Fibroblast of pulmonary artery (primary cell): ENCODE measurements at regions not wholly inside any gene's neighbourhood (a gene's known extent, or its start where the extent isn't known, plus 50 kb on each side); places are given as distances from the start of the nearest gene placed in this dataset.

Source experiments
- DNase-seq: peaks from one replicate; pipeline ENCODE4 v3.0.0-alpha.2; 2010; ENCODE audit warnings: low read depth
- H3K4me3 ChIP-seq: replicated peaks from 2 replicates; pipeline ENCODE4 v1.5.1; 2011; ENCODE audit warnings: low read depth, mild to moderate bottlenecking, control low read depth, low read length, moderate library complexity
- CTCF ChIP-seq: IDR thresholded peaks from 2 replicates; pipeline ENCODE4 v1.5.1; 2011; ENCODE audit warnings: mild to moderate bottlenecking, control low read depth, low read length, inconsistent platforms; ENCODE audit errors: missing control alignments

- TF ChIP-seq CTCF, result no peak
- no peak for DNase-seq
- no peak overlapping the region for H3K4me3 ChIP-seq
These were observed 221.9 kb upstream of the C1orf174 start for GRCh38 chr1:4121834-4122512.

DNA sequence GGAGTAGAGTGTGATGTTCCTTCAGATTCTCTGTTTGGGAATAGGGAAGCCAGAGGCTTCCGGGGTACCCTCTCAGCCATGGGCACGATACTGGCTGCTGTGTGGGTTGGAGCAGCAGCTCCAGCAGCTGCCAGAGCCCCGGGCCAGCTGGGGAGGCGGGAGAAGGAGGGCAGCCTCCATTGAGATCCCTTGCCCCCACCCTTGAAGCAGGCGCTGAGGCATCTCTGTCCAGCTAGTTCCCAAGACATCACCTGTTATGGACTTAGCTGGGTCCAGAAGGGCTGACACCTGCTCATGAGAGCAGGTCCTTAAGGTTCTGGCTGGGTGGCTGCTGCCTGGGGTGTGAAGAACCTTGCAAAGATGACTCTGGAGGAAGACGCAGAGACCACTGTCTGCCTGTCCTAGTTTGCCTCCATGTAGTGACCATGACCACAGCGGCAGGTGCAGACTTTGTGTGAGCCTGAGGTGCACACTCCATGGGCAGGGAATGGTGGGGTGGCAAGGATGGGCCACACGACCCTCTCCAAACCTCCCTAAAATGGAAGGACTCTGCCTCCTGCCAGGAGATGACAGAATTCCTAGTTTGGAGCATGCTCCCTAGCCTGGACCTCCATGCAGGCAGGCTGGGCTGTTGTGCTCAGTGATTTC lies 222.6 kb upstream of the C1orf174 start:
- no peak for TF ChIP-seq CTCF
- no peak overlapping the region for H3K4me3 ChIP-seq

GRCh38 chr1:4124631-4125145 lies 224.6 kb upstream of the C1orf174 start:
- no peak overlapping the region for H3K4me3 ChIP-seq
- no peak for TF ChIP-seq CTCF
- no peak for DNase-seq

More for the DNA sequence above, 222.6 kb upstream of the C1orf174 start:
- no peak for DNase-seq

- no peak for TF ChIP-seq CTCF
- no peak for DNase-seq
- no peak overlapping the region for H3K4me3 ChIP-seq
These were observed 226.2 kb upstream of the C1orf174 start for GRCh38 chr1:4126251-4126650.

- TF ChIP-seq CTCF, result no peak
- DNase-seq, result no peak
- no peak overlapping the region for H3K4me3 ChIP-seq
These were observed 226.9 kb upstream of the C1orf174 start for GRCh38 chr1:4126731-4127591.

DNA sequence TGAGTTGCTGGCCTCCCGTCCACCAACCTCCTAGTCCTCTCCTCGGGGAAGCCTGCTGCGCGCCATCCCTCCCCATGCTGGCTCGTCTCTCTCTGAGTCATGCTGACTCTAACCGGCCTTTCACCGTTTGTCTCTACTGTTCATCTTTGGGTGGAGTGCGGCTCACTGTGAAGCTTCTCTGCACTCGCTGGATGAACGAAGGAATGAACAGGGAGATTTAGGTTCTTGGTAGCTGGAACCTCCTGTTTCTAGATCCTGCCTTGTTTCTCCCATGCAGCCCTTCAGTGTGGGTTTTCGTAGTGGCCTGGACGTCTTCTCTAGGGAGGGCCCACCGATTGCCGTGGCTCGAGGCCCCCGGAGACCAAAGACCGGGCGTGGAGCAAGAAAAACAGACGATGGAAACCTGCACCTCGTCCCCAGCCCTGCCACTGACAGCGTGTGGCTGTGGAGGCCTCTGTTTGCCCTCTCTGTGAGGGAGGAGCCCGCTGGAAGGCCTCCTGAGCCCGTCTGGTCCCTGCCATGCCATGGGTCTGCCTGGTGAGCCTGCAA lies 227.6 kb upstream of the C1orf174 start:
- no peak for TF ChIP-seq CTCF
- H3K4me3 ChIP-seq, result no peak overlapping the region
- DNase-seq, result no peak
